Keratinocyte (primary cell): ENCODE measurements at regions not wholly inside any gene's neighbourhood (a gene's known extent, or its start where the extent isn't known, plus 50 kb on each side); places are given as distances from the start of the nearest gene placed in this dataset.

Experiments used
- DNase-seq: peaks from one replicate; pipeline ENCODE4 v3.0.0-alpha.2; 2011; ENCODE audit warnings: low read depth, missing footprints, low spot score
- FAIRE-seq: peaks from 2 replicates; lab custom pipeline; 2011; peaks lifted over from hg19 to GRCh38; lab: Jason Lieb, UNC
- H2AFZ ChIP-seq: 2 replicates; pipeline ENCODE4 v1.6.0; 2012; ENCODE audit warnings: low read length, control low read depth, inconsistent platforms; ENCODE audit not compliant: control insufficient read depth
- H3K27ac ChIP-seq: 2 replicates; pipeline ENCODE4 v1.5.1; 2011; ENCODE audit warnings: low read length; ENCODE audit not compliant: control insufficient read depth, insufficient read depth
- H3K27me3 ChIP-seq: 3 replicates; pipeline ENCODE4 v1.6.0; 2011; ENCODE audit warnings: low read length; ENCODE audit not compliant: control insufficient read depth, insufficient read depth; ENCODE audit errors: extremely low read depth
- H3K36me3 ChIP-seq, 2 experiments: 2 replicates in 1 of 2; 3 replicates in 1 of 2; pipeline ENCODE4 v1.5.1; 2011; ENCODE audit warnings: low read length in 2 of 2, mild to moderate bottlenecking in 1 of 2; ENCODE audit not compliant: control insufficient read depth in 2 of 2, insufficient read depth in 2 of 2; ENCODE audit errors: extremely low read depth in 1 of 2
- H3K4me1 ChIP-seq: 3 replicates; pipeline ENCODE4 v1.5.1; 2011; ENCODE audit warnings: low read length; ENCODE audit not compliant: control insufficient read depth, insufficient read depth; ENCODE audit errors: extremely low read depth
- H3K4me2 ChIP-seq: 3 replicates; pipeline ENCODE4 v1.6.0; 2011; ENCODE audit warnings: low read depth, low read length; ENCODE audit not compliant: control insufficient read depth, insufficient read depth; ENCODE audit errors: extremely low read depth
- H3K4me3 ChIP-seq, 3 experiments: fragments of 200-600 bp in 1 of 3; sonication (generic) in 1 of 3; 2 replicates in 2 of 3; 3 replicates in 1 of 3; pipeline ENCODE4 v1.5.1; 2011 to 2016; ENCODE audit warnings: low read length in 3 of 3, mild to moderate bottlenecking in 3 of 3, control low read depth in 2 of 3, inconsistent platforms in 1 of 3, low read depth in 1 of 3, mixed read lengths in 1 of 3, mixed run types in 1 of 3, moderate library complexity in 1 of 3; ENCODE audit not compliant: control insufficient read depth in 2 of 3, insufficient read depth in 2 of 3; ENCODE audit errors: extremely low read depth in 1 of 3
- H3K79me2 ChIP-seq: 2 replicates; pipeline ENCODE4 v1.6.0; 2012; ENCODE audit warnings: low read length; ENCODE audit not compliant: control insufficient read depth, insufficient read depth
- H3K9ac ChIP-seq: 3 replicates; pipeline ENCODE4 v1.6.0; 2011; ENCODE audit warnings: low read length; ENCODE audit not compliant: control insufficient read depth, insufficient read depth; ENCODE audit errors: extremely low read depth
- H3K9me1 ChIP-seq: 3 replicates; pipeline ENCODE4 v1.6.0; 2011; ENCODE audit warnings: low read length; ENCODE audit not compliant: control insufficient read depth, insufficient read depth; ENCODE audit errors: extremely low read depth
- H3K9me3 ChIP-seq: 2 replicates; pipeline ENCODE4 v1.5.1; 2012; ENCODE audit warnings: low read depth, low read length; ENCODE audit not compliant: control insufficient read depth
- H4K20me1 ChIP-seq: 3 replicates; pipeline ENCODE4 v1.6.0; 2011; ENCODE audit warnings: low read length; ENCODE audit not compliant: control insufficient read depth, insufficient read depth; ENCODE audit errors: extremely low read depth
- CTCF ChIP-seq, 3 experiments: IDR thresholded peaks in 1 of 3; conservative IDR thresholded peaks in 1 of 3; optimal IDR thresholded peaks in 1 of 3; 2 replicates in 2 of 3; 3 replicates in 1 of 3; pipeline versions ENCODE3 to v1.5.1; 2011; ENCODE audit warnings: low read length in 3 of 3, mild to moderate bottlenecking in 3 of 3, moderate library complexity in 2 of 3, control low read depth in 1 of 3, inconsistent platforms in 1 of 3; ENCODE audit not compliant: insufficient read depth in 2 of 3; ENCODE audit errors: extremely low read depth in 1 of 3
- EZH2 ChIP-seq: IDR thresholded peaks from one replicate; pipeline ENCODE4 v1.6.1; 2012; ENCODE audit warnings: inconsistent platforms, mild to moderate bottlenecking, low read length, moderate library complexity
- dilution Hi-C: fragments of 300-500 bp; cut with MboI; formaldehyde crosslinking; loops from one replicate; pipeline ENCODE4 v1.7.0; 2020; ENCODE audit warnings: low sequenced_read_pairs; ENCODE audit not compliant: extremely low pct_ligation_motif_present

- no peak for TF ChIP-seq EZH2
- TF ChIP-seq CTCF (optimal IDR thresholded peaks at IDR 0.05 in 1 of 3, IDR thresholded peaks at IDR 0.05 in 1 of 3, conservative IDR thresholded peaks at IDR 0.05 in 1 of 3; ENCODE audit: extremely low read depth in 1 of 3, insufficient read depth in 2 of 3, low read length in 3 of 3): no peak
- Histone ChIP-seq H3K4me2 (no peak overlapping the region), H3K9me3 (no peaks in the 10 kb centered on the region), H3K9me1 (no peaks in the 10 kb centered on the region), H3K4me1 (no peaks in the 10 kb centered on the region), H4K20me1 (no peaks in the 10 kb centered on the region), H3K9ac (no peak overlapping the region), H3K4me3 (peak overlapping the region in 1 of 3 experiments; percentile 7), H3K27me3 (no peaks in the 10 kb centered on the region), H3K27ac (no peak overlapping the region), H3K79me2 (no peaks in the 10 kb centered on the region), H3K36me3 (no peaks in the 10 kb centered on the region), H2AFZ (no peak overlapping the region)
- dilution Hi-C loops: no loop called here
- FAIRE-seq: no peak
- no peak for DNase-seq
These were observed 1319.8 kb downstream of the TMEM121 start for GRCh38 chr14:106846218-106846617.

- no peak overlapping the region for H2AFZ ChIP-seq
- no peaks in the 10 kb centered on the region for H3K4me1 ChIP-seq
- H3K27ac ChIP-seq: no peak overlapping the region
- no peak overlapping the region for H3K9ac ChIP-seq
- H4K20me1 ChIP-seq: no peaks in the 10 kb centered on the region
- H3K36me3 ChIP-seq: no peaks in the 10 kb centered on the region
- H3K79me2 ChIP-seq: no peaks in the 10 kb centered on the region
- no peaks in the 10 kb centered on the region for H3K27me3 ChIP-seq
- H3K9me3 ChIP-seq: no peaks in the 10 kb centered on the region
- no peaks in the 10 kb centered on the region for H3K9me1 ChIP-seq
- peak; percentile 64 for FAIRE-seq
- TF ChIP-seq CTCF (optimal IDR thresholded peaks at IDR 0.05 in 1 of 3, IDR thresholded peaks at IDR 0.05 in 1 of 3, conservative IDR thresholded peaks at IDR 0.05 in 1 of 3; ENCODE audit: extremely low read depth in 1 of 3, insufficient read depth in 2 of 3, low read length in 3 of 3): peak in 1 of 3 experiments; percentile 4
- TF ChIP-seq EZH2: no peak
- DNase-seq: no peak
- dilution Hi-C loops: no loop called here
- H3K4me3 ChIP-seq: no peak overlapping the region
- no peak overlapping the region for H3K4me2 ChIP-seq
These were observed 1322.1 kb downstream of the TMEM121 start for GRCh38 chr14:106848330-106849121.
